ENCODE measurements at regions not wholly inside any gene's neighbourhood (a gene's known extent, or its start where the extent isn't known, plus 50 kb on each side); places are given as distances from the start of the nearest gene placed in this dataset.

DNA sequence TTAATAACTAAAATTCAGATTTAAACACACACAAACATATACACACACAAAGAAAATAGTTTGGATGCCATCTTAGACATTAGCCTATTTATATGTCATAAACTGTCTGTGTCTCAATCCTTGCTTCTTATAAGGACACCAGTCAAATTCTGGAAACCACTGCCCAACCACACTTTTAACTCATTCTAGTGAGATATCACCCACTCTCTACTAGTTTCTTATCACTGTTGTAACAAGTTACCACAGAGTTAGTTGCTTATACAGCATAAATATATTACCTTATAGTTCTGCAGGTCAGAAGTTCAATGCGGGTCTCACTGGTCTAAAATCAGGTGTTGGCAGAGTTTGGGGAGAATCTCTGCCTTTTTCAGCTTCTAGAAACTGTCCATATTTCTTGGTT lies 239.1 kb downstream of the MTX2 start:
- no peak for DNase-seq

DNA sequence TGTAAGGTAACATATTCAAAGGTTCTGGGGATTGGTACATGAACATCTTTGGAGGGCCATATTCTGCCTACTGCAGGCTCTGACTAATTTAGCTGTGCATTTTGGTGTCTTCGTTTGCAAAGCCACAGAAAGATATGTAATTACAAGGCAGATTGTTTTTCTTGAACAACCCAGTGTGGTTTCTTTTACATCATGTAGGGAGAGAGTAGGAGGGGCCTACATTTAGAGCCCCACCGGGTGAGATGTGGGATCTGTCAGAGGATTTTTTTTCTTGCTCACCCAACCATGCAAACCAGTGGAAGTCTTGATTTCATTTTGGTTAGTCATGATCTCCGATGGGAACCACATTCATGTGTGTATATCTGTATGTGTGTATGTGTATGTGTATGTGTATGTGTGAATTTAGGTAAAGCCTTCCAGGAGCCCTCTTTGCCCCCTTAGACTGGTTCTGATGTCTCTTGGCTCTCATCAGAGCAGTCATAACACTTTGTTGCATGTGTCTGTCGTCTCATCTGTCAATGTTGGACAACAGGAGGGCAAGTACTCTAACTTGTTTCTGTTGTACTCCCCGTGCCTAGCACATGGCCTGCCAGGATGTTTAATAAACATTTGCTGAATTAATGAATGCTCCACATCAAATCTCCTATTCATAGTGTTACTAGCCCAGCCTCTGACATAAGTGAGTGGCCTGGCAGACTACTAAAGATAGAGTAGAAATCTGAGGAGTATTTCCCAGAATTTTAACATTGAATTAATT lies 239.9 kb downstream of the MTX2 start:
- no peak for DNase-seq

DNA sequence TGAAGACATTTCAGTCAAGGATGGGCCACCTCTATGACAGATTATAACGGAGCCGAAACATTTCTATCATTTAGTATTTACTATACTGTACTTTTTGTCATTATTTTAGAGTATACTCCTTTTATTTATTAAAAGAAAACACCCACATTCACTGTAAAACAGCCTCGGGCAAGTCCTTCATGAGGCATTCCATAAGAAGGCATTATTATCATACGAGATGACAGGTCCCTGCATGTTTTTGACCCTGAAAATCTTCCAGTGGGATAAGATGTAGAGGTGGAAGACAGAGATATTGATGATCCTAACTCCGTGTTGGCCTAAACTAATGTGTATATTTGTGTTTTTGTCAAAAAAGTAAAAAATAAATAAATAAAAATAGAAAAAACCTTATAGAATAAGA lies 245.0 kb downstream of the MTX2 start:
- no peak for DNase-seq

DNA sequence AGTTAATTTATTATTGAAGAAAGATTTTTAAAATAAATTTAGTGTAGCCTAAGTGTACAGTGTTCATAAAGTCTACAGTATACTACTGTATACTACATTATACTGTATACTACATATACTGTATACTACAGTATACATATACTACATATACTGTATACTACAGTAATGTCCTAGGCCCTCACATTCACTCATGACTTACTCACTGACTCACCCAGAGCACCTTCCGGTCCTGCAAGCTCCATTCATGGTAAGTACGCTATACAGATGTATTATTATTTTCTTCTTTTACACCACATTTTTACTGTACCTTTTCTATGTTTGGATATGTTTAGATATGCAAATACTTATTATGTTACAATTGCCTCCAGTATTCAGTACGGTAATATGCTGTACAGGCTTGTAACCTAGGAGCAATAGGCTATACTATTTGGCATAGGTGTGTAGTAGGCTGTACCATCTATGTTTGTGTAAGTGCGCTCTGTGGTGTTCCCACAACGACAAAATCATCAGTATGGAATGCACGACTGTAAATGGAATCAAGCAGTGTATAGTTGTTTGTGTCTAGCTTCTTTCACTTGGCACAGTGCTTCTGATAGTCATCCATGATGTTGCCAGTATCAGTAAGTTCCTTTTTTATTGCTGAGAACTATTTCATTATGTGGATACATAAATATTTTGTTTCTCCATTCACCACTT lies 245.7 kb downstream of the MTX2 start:
- DNase-seq = no peak

DNA sequence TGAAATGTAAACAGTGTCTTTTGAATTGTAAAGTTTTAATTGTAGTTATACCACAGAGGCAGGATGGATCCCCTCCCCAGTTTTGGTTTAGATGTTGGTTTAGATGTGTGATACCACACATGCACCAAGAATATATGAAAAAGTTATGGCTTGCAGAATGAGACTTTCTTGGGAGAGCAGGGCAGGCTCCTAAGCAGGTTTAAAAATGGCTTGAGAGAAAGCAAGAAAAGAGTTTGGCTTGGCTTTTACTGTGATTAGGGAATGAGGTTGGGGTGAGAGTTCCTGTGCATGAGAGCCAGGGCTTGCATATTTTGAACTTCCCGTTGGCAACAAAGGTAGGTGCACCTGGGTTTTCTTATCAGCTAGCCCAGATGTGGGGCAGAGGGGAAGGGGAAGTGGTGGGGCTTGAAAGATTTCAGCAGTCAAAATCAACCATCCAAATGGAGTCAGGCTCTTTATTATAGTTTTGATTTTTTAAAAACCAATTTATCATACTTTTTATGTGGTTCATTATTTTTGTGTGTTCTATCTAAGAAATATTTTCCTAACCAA lies 246.9 kb downstream of the MTX2 start:
- no peak for DNase-seq

DNA sequence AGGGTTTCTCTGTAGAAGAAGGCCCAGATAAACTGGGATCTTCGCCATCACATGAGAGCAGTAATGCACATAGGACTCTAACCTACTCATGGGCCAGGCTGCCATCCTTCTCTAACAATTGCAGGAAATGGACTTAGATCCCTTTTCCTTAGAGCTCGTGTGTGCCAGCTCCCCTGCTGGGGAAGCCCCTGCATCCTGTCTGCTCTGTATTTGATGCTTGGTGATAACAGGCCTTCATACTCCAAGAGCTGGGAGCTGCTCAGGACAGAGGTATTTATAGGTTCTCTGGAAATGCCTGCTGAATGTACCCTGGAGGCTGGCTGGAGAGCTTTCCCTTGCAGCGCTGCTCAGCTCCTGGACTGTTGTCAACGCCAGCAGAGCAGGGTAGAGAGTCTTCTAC lies 249.6 kb downstream of the MTX2 start:
- DNase-seq = no peak

DNA sequence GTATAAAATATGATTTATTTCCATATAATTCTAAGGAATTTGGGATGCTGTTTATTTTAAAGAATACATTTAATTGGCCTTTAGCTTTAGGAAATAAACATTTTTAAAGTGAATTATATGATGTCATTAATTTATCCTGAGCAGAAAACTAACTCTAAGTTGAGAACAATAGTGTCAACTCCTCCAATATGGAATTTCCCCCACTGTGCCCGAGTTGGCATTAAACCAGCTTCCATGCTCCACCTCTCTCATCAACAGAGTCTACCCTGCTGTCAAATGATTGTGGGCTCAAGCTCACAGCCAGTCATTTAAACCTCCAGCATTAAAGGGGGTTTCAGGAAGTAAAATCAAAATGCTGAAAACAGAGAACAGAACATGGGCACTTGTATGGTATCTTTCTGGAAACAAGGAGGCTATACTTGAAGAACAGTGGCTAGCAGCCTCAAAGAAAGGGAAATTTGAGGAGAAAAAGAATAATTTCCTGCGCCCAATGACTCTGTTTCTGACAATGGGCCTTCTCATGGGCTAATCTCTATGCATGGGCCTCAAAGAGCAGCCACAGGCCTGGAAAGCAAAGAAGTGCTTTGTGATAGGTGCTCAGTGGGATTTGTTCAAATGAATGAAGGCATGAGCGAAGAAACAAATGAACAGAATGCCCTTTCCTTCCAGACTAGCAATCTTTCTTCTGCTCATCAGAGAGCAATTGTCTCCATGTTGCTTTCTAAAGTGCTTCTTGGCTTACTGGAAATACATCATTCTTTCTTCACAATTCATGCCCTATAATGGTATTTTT lies 252.8 kb downstream of the MTX2 start:
- DNase-seq = no peak

DNA sequence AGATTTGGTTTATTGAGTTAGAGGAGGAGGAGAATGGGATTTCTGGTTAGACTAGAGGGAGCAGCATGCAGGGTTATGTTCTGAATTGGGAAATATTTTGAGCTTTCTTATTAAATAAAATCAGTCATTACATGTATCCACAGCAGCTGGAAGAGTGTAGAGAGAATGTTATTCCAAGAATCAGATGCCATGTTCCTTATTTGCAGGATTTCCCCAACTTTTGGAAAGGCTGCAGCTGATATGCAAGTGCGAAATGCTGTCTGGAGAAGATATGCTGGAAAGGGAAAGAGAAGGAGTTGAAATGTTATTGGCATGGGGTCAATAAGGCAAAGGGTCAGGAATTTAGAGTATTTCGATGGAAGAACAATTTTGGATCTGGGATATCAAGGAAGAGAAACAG lies 255.8 kb downstream of the MTX2 start:
- no peak for DNase-seq

DNA sequence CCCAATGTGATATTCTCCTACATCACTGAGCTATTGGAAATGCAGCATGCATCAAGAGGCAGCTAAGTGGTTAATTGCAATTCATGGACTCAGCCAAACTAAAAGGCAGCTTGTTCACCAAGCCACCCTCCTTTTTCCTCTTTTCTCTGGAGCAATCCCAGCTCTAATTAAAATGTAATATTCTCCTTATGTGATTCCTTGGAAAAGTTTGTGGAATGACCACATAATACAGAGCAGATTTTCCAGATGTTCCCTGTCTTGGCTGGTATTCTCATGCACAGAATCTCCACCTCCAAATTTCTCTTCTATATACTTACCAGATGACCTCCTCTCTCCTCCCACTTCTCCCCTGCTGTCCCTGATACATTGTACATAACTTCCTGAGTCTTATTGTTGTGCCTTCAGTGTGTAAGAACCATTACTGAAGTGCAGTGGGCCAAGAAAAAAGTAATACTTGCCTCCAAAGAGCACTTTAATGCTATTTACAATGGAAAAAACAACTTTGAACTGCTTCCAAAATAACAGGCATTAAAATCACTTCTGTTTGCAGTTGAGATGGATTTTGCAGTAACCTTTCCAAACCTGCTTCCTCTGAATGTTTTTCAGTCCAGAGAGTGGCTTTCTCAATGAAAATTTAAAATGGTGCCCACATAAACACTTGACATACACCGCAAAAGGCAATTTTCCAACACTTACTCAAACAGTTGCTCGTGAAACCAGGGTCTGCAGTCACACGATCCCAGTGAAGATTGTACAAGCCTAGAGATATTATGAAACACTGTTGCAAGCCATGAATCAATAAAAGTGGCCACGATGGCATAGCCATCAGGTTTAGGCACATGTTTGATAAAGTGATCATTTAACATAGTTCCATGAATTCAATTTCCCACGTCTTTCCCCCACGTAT lies 258.0 kb downstream of the MTX2 start:
- no peak for DNase-seq

DNA sequence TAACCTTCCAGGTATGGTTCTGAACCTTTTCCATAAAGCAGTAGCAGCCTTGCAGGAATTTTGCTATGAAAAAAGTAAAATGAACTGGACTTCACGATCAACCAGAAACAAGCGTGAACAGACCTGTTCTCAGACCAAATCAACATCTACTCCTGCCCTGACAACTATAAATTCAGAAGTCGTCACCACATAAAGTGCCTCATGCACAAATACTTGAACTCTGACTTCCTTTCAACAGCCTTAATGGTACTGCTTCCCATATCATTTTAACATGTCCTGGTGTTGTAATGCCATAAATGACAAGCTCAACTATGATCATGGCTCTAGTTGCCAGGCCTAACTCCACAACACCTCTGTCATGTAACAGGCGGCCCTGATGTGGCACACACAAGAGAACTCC lies 262.4 kb downstream of the MTX2 start:
- DNase-seq = no peak

DNA sequence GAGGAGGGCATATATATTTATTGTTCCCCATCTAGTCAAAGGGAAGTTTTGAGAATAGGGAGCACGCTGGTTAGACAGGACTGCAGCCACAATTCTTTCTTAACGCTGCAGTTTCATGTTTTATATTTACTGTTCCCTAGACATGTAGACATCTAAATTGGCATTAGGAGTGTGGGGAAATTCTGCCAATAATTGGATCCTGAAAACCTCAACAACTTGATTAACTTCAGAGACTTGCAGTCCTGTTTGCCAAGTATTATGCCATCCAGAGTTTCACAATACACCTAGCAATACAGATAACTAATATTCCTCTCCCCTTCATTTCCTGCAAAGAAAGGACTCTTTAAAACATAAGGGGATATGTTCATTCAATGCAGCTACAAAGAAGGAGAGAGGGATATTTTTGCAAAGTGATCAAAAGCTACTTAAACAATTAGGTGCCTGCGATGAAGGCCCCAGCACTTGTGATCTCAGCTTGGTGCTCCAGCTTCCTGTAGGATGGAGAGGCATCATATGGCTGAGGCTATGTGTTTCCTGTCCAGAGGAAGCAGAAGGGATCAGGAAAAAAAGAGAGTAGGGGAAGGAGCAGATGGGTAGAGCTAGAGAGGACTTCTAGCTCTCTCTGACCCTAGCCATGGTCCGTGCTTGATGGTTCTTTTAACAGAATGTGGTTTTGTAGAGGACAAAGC lies 264.4 kb downstream of the MTX2 start:
- DNase-seq = no peak

DNA sequence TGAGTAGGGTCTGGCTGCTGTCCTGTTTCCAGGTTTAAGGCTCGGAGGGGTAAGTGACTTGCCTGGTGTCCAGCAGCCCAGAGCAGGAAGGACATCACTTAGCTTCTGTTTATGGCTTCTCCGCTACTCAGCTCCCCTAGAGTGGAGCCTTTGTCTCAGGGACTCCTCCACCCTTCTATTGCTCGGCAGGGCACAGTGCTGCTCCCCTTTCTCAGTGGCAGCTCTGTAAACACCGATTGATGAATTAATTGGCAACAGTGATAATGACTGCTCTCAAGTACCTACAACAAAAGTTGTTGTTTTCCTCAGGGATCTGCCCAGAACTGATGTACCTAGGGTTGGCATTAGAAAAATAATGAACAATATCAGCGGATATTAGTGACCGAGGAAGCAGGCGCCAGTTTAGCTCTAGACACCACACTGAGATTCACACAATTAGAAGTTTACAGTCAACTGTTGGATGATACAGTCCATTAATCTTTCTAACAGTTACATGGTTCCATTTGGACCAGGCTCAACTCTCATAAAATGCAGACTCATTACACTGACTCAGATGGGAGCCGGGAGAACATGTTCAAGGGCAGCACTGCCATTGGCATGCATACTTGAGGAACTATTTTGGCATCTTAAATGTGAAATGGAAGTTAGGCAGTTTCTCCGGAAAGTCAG lies 265.7 kb downstream of the MTX2 start:
- DNase-seq = no peak

DNA sequence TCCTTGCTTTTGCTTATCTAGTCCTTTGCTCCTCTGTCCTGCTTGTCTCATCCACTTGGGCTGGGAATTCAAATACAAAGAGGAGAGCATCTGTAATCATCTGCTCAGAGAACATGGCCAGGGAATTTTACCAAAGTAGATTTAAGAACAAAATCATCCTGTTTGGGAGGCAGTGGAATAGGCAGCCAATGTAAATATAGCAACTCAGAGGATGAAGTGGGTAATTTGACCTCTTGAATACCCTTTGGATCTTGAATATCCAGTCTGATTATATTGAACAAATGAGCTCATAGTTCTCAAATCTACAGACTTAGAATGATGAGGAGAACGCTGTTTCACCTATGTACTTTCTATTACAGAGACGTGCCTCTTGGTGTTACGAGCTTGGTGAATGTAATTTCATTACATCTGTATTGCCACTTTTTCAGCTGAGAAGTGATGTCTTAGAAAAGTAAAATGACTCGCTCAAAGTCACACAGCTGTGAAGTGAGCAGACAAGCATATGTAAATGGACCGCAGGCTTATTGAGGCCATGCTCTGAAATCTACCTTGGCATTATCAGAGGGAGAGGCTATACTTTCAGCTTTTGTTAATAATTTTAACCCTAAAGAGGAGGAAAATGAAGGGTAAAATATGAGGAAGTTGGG lies 266.3 kb downstream of the MTX2 start:
- DNase-seq = no peak

DNA sequence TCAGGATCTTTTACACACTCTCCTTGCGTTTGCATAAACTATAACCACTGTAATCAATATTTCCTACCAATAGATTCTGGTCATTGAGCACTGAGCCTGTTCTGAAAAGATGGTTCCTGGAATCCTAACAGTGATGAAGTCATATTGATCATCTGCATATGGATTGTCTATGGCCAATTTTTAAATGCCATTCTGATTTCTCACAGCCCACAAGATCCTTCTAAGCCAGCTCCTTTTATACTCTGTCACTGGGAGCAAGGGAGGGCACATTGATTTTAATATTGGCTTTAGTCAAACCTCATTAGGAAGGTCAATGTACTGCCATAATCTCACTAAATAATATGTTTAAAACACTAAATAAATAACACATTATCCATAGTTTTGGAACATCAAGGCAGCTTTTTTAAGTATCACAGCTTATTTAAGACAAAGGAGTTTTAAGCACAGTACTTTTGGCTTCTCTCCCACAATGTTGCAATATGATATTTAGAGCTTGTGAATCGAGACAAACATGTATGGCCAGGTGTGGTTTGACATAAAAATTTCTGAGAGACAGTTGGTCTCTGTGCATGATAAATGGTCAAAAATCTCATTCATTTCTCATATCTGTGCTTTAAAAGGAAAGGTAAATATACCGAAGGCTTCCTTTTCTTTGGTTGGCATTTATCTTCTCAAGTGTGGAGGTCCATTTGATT lies 267.3 kb downstream of the MTX2 start:
- DNase-seq = no peak

DNA sequence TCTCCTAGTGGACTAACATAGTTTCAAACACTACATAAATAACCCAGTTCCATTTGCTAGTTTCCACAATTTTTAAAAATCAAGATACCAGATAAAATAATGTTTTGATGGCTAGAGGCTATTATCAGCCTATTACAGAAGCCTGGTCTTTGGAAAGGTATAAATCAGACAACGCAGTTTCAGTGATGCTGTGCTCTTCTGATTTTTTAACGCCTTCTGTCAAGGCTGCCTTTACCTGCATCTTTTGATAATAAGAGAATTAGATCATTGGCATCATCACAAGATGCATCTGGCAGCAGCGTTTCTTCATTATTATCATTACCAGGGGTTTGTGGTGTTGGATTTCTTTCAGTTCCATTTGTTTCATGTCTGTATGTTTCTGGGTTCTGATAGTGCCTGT lies 268.7 kb downstream of the MTX2 start:
- no peak for DNase-seq

DNA sequence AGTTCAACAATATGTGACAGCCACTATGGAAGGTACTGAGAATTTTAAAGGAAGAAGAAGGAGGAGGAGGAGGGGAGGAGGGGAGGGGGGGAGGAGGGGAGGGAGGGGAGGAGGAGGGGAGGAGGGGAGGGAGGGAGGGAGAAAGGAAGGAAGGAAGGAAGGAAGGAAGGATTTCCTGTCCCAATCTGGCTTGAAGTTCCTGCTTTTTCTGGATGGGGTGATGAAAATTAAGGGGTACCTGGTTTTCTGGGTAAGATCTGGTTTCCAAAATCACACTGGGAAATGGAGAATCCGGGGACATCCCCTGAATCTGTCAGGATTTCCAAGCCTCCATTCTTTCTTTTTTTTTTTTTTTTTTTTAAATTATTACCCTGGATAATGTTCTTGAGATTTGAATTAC lies 271.8 kb downstream of the MTX2 start:
- no peak for DNase-seq

DNA sequence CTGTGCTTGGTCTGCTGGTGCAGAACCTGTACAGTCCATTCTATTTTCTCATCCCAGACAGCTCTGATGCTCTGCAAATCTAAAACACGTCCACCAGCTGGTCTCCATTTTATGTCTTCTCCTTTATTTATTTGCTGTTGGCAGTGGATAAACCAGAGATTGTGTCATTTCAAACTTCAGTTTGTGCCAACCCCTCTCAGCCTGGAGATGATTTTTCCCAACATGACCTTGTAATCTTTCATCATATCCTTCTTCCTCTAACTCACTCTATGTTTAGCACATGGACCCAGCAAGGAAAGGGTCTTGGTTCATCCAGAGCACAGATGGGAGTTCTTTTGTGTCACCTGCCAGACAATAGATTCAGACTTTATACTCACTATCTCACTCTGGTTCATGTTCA lies 273.2 kb downstream of the MTX2 start:
- no peak for DNase-seq

DNA sequence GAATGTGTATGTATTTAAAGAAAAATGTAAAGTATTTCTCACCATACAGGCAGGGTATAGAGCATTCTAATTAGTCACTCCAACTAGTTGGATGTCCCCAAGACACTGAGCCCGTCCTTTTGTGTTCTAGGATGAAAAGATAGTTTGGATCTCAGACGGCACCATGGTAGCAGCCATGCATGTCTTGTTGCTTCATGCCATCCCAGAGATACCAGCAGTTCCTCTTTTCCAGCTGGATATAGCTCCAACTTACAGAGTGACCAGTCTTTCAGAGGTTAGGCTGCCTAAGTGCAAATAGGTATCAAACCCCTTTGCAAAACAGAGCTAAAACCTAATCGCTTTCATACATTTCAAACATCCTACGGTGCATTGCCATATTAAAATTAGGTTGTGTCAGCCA lies 275.3 kb downstream of the MTX2 start:
- no peak for DNase-seq

DNA sequence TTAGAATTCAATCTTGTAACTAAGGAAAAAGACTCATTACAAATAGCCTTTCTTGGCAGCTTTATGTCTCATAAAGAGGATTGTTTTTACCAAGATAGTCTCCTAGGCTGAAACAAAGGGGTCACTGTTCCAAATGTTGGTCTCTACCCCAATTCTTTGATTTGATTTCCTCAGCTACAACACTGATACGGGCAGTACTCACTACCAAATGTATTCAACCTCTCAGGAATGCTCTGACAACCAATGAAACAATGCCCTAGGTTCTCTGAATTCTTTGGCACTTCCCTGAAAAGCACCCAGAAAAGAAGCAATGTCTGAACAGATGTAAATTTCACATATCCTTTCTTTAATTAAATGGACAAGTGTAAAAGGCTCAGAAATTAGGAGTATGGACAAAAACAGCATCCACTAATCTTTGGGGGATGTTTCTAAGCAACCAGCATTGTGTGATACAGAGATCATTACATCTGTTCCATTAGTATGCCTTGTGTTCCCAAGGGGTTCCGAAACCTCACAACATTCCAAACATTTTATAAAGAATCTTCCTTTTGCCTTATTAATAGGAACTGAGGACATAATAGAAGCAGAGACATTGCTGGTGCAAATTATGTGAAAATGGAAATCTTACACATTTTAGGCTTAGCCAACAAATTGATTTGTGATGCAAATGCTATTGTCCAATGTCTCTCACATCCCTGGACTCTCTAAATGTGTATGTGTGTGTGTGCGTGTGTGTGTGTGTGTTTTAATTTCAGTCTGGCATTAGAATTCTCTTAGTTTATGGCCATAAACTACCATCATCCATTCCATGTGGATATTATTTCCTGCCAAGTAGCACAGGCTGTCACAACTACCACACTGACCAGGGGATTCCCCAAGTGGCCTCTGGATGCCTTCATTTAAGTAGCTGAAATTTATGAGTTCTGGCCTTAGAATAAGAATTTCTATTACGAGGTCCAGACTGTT lies 276.0 kb downstream of the MTX2 start:
- no peak for DNase-seq

Data from activated naive CD4-positive, alpha-beta T cell treated with Interleukin-2 at 50 U/mL for 16 hours (primary cell).